ENCODE measurements at regions not wholly inside any gene's neighbourhood (a gene's known extent, or its start where the extent isn't known, plus 50 kb on each side); places are given as distances from the start of the nearest gene placed in this dataset.

GRCh38 chr22:22716136-22716665 is 71.8 kb downstream of the GGTLC2 start:
- no peaks in the 10 kb centered on the region for H3K9me3 Mint-ChIP-seq (ENCODE audit: insufficient read depth)

GRCh38 chr22:22717664-22718063 is 73.2 kb downstream of the GGTLC2 start:
- ATAC-seq (ENCODE audit: low read depth) (no peak), DNase-seq (no peak)
- Mint-ChIP-seq H3K4me1 (peaks cover 75% of the 10 kb centered on the region), H3K27me3 (no peaks in the 10 kb centered on the region), H3K4me3 (no peak overlapping the region), H3K9me3 (ENCODE audit: insufficient read depth) (no peaks in the 10 kb centered on the region), H3K27ac (no peak overlapping the region)
- Histone ChIP-seq H3K27me3 (replicated peaks in 1 of 4; ENCODE audit: control extremely low read depth in 1 of 4, control insufficient read depth in 3 of 4, insufficient read depth in 4 of 4, low read length in 3 of 4) (no peaks in the 10 kb centered on the region), H4K20me1 (ENCODE audit: control insufficient read depth, insufficient read depth, low read length, poor library complexity, severe bottlenecking) (no peaks in the 10 kb centered on the region), H3K9me3 (ENCODE audit: control extremely low read depth in 1 of 3, control insufficient read depth in 2 of 3, insufficient read depth in 1 of 3, low read length in 2 of 3) (peaks cover 0 to 6% (median 0%) of the 10 kb centered on the region in 3 donors), H3K27ac (ENCODE audit: low read length in 2 of 2) (no peak overlapping the region), H3K79me2 (ENCODE audit: control insufficient read depth, insufficient read depth, low read length) (no peaks in the 10 kb centered on the region), H3K4me2 (replicated peaks; ENCODE audit: low read depth, low read length, poor library complexity, severe bottlenecking) (peak overlapping the region; percentile 27), H3K4me3 (ENCODE audit: control extremely low read depth in 1 of 5, extremely low read depth in 1 of 5, insufficient read depth in 1 of 5, low read depth in 2 of 5, low read length in 4 of 5) (no peak overlapping the region), H3K9ac (ENCODE audit: low read length) (no peak overlapping the region), H3K36me3 (replicated peaks in 1 of 2; ENCODE audit: control extremely low read depth in 1 of 2, control insufficient read depth in 1 of 2, extremely low read depth in 1 of 2, insufficient read depth in 2 of 2, low read length in 1 of 2) (no peaks in the 10 kb centered on the region), H3K4me1 (ENCODE audit: control insufficient read depth in 2 of 2, insufficient read depth in 2 of 2, low read length in 2 of 2) (peaks cover 60 to 64% of the 10 kb centered on the region in 2 donors), H2AFZ (ENCODE audit: insufficient read depth, low read depth, low read length, poor library complexity, severe bottlenecking) (no peak overlapping the region)
- TF ChIP-seq CTCF (IDR thresholded peaks at IDR 0.05) (no peak), EZH2 (IDR thresholded peaks at IDR 0.05; ENCODE audit: borderline replicate concordance, insufficient read depth, low read depth, low read length, poor library complexity, severe bottlenecking) (no peak)
- POLR2A ChIA-PET, result no interaction called here
- intact Hi-C loops (cut with micrococcal nuclease), result no loop called here
- no CpG with 5 or more reads among the region's 4 CpGs for WGBS (ENCODE audit: insufficient coverage)
- CTCF ChIA-PET, result interaction anchor here (1.0 to 5.2 kb wide), 4 partner anchors 10 to 36 kb away, joined by 3 to 63 read pairs (median 4); no protein-coding TSS in a partner anchor

More at GRCh38 chr22:22716136-22716665, 71.8 kb downstream of the GGTLC2 start:
- Histone ChIP-seq H3K4me1 (ENCODE audit: control insufficient read depth in 2 of 2, insufficient read depth in 2 of 2, low read length in 2 of 2) (peaks cover 57 to 67% of the 10 kb centered on the region in 2 donors), H3K27ac (ENCODE audit: low read length in 2 of 2) (no peak overlapping the region), H3K27me3 (replicated peaks in 1 of 4; ENCODE audit: control extremely low read depth in 1 of 4, control insufficient read depth in 3 of 4, insufficient read depth in 4 of 4, low read length in 3 of 4) (no peaks in the 10 kb centered on the region), H4K20me1 (ENCODE audit: control insufficient read depth, insufficient read depth, low read length, poor library complexity, severe bottlenecking) (no peaks in the 10 kb centered on the region), H3K36me3 (replicated peaks in 1 of 2; ENCODE audit: control extremely low read depth in 1 of 2, control insufficient read depth in 1 of 2, extremely low read depth in 1 of 2, insufficient read depth in 2 of 2, low read length in 1 of 2) (no peaks in the 10 kb centered on the region), H2AFZ (ENCODE audit: insufficient read depth, low read depth, low read length, poor library complexity, severe bottlenecking) (no peak overlapping the region), H3K4me3 (ENCODE audit: control extremely low read depth in 1 of 5, extremely low read depth in 1 of 5, insufficient read depth in 1 of 5, low read depth in 2 of 5, low read length in 4 of 5) (no peak overlapping the region), H3K4me2 (replicated peaks; ENCODE audit: low read depth, low read length, poor library complexity, severe bottlenecking) (no peak overlapping the region), H3K9me3 (ENCODE audit: control extremely low read depth in 1 of 3, control insufficient read depth in 2 of 3, insufficient read depth in 1 of 3, low read length in 2 of 3) (peaks cover 0 to 6% (median 0%) of the 10 kb centered on the region in 3 donors), H3K79me2 (ENCODE audit: control insufficient read depth, insufficient read depth, low read length) (no peaks in the 10 kb centered on the region), H3K9ac (ENCODE audit: low read length) (no peak overlapping the region)
- intact Hi-C loops (cut with micrococcal nuclease), result no loop called here
- no peak overlapping the region for H3K4me3 Mint-ChIP-seq
- TF ChIP-seq EZH2 (IDR thresholded peaks at IDR 0.05; ENCODE audit: borderline replicate concordance, insufficient read depth, low read depth, low read length, poor library complexity, severe bottlenecking), result no peak
- no peak for TF ChIP-seq CTCF (IDR thresholded peaks at IDR 0.05)
- peaks cover 77% of the 10 kb centered on the region for H3K4me1 Mint-ChIP-seq
- H3K27me3 Mint-ChIP-seq, result no peaks in the 10 kb centered on the region
- CTCF ChIA-PET, result interaction anchor here (0.9 to 1.8 kb wide), 4 partner anchors 14 to 240 kb away, joined by 3 to 6 read pairs (median 4); no protein-coding TSS in a partner anchor
- ATAC-seq (ENCODE audit: low read depth) (no peak), DNase-seq (no peak)
- no peak overlapping the region for H3K27ac Mint-ChIP-seq
- POLR2A ChIA-PET, result no interaction called here
- WGBS (ENCODE audit: insufficient coverage), result 93% methylated on average over 5 of the region's 6 CpGs
